GM21381 (cell line): ENCODE measurements at regions not wholly inside any gene's neighbourhood (a gene's known extent, or its start where the extent isn't known, plus 50 kb on each side); places are given as distances from the start of the nearest gene placed in this dataset.
"Not testable (repeated sequence)": the region's sequence is repeated elsewhere in the genome, so short reads cannot be mapped to it uniquely, and the experiment has no call there.

Experiments
- ATAC-seq: cut with Tn5 transposase; IDR thresholded peaks from one replicate; pipeline ENCODE4 v1.9.1; 2021; ENCODE audit warnings: mild to moderate bottlenecking, moderate library complexity; ENCODE audit not compliant: unreplicated experiment

GRCh38 chr18:27585602-27586173 is 400.6 kb upstream of the CHST9 start:
- no peak for ATAC-seq

DNA sequence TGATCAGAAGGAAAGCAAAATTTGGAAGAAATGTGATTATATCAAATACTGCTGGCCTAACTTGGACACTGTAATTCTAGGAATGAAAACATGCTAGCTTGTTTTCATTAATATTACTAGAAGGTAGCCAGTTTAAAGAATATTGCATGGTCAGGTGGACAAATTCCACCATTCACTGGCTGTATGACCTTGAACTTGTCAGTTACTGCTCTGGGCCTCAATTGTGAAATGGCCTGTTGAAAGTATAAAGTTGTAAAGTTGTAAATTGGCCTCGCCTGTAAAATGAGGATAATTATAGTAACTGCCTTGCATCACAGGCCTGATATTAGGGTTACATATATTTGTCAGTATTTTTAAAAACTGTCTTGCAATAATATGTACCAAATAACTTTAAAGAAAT is 398.4 kb upstream of the CHST9 start:
- ATAC-seq, result no peak

- ATAC-seq, result no peak
Measured at GRCh38 chr18:27582760-27583412, 397.8 kb upstream of the CHST9 start.

DNA sequence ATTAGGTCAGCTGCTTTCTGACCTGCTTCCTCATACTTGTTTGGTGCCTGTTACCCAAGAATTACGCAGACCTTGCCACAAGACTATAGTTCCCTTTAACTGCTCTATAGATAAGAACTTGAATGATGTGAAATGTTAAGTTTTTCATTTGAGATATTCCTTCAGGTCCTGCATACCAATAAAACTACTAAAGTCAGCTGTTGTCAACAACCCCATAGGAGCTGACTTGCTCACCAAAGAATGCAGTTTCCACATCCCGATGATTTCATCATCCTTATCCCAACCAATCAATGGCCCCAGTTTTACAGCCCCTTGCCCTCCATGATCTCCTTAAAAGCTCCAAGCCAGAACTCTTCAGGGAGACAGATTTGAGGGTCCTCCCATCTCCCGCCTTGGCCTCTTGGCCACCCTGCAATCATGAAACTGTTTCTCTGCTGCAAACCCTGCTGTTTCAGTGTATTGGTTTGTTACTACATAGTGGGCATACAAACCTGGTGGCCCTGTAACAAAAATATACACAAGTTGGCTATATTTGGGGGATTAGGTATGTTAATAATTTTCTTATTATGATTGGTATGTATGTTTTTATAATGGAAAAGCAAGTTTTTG is 396.3 kb upstream of the CHST9 start:
- ATAC-seq, result no peak

GRCh38 chr18:27579364-27579763 is 394.3 kb upstream of the CHST9 start:
- ATAC-seq, result no peak

GRCh38 chr18:27577752-27578151 is 392.6 kb upstream of the CHST9 start:
- no peak for ATAC-seq

DNA sequence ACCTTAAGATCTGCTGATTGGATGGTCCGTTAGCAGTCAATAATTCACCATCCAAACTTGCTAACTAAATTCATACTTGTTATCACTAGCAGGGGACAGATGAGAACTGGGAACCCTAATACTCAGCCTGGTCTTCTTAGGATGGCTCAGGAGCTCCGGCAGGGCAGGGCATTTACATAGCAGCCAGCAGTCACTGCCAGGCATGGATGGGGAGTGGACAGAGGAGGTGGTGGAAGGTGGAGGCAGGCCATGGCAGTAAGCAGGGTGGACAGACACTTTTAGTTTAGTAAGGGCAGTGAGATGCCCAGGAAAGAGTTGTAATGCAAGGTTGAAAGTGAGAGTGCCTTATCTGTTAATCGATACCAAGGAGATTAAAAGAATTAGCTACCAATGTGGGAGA is 392.2 kb upstream of the CHST9 start:
- no peak for ATAC-seq

DNA sequence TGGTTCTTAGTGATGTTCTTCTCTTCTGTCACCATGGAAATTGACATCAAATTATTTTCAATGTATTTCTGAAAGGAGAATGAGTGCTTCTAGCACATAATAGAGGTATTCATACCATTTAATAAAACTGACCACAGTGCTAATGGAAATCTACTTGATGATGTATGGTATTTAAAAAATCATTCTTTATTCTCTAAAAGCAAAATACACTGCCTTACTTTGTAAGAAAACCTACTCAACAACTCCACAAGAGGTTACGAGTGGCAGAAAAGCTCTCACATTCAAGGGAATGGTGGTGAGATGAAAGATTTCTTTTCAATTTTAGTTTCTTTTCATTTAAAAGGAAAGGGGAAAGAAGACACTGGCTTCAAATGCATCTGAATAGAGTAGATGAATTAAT is 382.3 kb upstream of the CHST9 start:
- ATAC-seq, result no peak

GRCh38 chr18:27564066-27564465 is 379.0 kb upstream of the CHST9 start:
- no peak for ATAC-seq

GRCh38 chr18:27558388-27559155 is 373.5 kb upstream of the CHST9 start:
- no peak for ATAC-seq

- ATAC-seq, result no peak
Measured at GRCh38 chr18:27556741-27557140, 371.6 kb upstream of the CHST9 start.

- no peak for ATAC-seq
Measured at GRCh38 chr18:27549335-27550039, 364.4 kb upstream of the CHST9 start.

DNA sequence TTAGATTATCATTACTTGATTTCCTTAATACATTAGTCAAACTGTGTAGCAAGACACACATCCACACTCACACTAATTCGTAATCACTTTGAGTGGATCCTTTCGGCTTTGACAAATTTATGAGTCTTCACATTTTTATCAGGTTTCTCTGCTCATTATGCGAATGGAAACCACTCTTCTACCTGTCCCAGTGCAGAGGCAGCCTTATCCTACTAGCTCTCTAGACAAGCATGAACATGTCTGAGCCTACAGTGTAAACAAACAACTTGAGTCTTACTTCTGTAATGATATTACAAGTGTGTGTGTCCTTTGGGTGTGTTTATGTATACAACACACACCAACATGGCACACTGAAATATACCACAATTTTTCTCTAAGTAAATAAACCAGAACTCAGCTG is 361.9 kb upstream of the CHST9 start:
- no peak for ATAC-seq

DNA sequence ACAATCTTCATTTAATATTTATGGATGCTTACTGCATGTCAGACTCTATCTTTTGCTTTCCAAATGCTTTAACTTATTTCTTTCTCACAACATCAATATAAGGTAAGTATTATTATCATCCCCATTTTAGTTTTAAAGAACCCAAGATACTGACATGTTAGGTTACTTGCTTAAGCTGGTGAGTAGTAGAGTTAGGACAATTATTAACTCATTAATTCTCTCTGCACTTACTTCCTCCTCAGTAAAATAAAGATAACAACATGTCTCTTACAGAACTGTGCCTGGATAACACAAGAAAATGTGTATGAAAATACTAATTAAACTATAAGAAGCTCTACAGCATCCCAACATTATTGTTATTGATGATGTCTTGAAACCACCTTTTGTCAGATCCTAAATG is 359.1 kb upstream of the CHST9 start:
- ATAC-seq, result no peak

- ATAC-seq, result no peak
Measured at GRCh38 chr18:27541293-27541692, 356.2 kb upstream of the CHST9 start.

GRCh38 chr18:27540111-27540510 is 355.0 kb upstream of the CHST9 start:
- no peak for ATAC-seq

- ATAC-seq, result no peak
Measured at GRCh38 chr18:27528925-27529521, 343.9 kb upstream of the CHST9 start.

DNA sequence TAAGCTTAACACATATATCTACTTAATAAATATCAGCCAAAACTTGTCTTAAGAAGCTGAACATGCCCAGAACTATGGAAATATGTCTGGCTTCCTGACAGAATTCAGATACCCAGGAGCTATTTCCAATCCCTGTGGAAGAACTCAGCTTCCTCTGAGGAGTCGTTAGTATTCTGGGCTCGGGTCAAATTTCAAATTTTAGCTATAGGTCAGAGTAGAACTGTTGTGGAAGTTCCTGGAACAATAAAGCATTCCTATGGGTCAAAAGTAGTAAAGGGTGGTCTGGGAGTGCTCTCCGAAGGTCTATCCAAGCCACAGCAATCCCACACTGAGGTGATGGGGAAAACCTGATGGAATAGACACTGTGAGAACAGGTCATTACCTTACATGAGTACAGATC is 342.7 kb upstream of the CHST9 start:
- no peak for ATAC-seq

- ATAC-seq, result no peak
Measured at GRCh38 chr18:27520401-27520800, 335.3 kb upstream of the CHST9 start.

- ATAC-seq, result not testable (repeated sequence)
Measured at GRCh38 chr18:27510036-27510633, 325.0 kb upstream of the CHST9 start.
